NCI-H748 treated with DMSO at 0.1 percent for 48 hours (cell line): ENCODE measurements at regions not wholly inside any gene's neighbourhood (a gene's known extent, or its start where the extent isn't known, plus 50 kb on each side); places are given as distances from the start of the nearest gene placed in this dataset.
A peak's percentile ranks its signal among the peaks of the same experiment; 100 is the strongest.
"Not testable (repeated sequence)": the region's sequence is repeated elsewhere in the genome, so short reads cannot be mapped to it uniquely, and the experiment has no call there.

Experiments
- DNase-seq: peaks from one replicate; lab custom pipeline; 2025; lab: John Stamatoyannopoulos, UW

DNA sequence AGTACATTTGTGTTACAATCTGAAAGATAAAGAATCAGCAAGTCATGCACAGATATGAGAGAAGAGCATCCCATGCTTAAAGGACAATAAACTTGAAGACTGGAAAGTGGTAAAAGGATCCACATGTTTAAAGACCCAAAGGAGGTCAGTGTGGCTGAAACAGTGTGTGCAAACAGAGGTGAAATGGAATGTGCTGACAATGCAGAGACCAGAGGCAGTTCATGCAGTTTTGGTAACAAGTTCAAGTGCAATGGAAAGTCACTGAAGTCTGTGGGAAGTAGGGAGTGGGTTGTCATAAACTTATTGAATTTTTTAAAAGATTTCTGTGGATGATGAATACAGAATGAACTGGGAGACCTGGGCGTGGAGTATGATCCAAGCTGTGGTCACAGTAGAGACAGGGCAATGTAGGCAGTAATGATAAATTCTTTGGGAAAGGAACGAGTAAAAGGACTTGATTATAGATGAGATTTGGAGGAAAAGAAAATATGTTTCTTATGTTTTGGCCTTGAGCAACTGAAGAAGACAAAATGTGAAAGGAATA lies 408.0 kb downstream of the HGF start:
- DNase-seq: no peak

DNA sequence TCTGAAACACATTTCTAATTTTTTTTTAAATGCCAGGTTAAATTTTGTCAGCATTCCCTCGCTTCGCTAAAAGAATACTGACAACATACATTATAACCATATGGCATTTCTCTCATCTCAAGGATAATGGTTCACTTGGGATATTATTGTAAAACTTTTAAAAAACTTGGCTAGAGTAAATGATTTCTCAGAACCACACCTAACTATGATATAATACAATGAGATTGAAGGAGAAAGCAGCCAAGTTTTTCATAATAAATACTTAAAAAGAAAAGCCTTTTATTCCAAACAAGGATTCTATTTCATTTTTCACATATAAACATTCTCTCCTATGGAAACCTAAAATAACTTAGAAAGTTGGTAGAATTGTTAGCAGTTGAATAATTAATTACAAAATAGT lies 413.9 kb downstream of the HGF start:
- DNase-seq: no peak

DNA sequence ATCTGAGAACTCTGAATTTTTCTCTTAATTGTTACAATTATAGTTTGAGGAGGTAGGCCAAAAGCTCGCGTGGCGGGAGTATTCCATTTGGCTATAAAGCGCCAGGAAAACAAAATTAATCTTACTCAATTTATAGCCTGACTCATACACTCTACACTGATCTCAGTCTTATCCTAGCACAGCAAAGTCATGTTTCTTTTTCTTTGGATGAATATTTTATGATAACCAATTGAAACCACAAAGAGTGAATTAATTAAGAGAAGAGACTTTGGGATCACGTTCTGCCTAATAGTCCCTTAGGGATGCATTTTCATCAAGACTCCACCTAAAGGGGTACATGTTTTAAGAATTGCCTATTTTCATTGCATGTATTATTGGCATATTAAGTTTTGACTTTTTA lies 420.8 kb downstream of the HGF start:
- DNase-seq: no peak

DNA sequence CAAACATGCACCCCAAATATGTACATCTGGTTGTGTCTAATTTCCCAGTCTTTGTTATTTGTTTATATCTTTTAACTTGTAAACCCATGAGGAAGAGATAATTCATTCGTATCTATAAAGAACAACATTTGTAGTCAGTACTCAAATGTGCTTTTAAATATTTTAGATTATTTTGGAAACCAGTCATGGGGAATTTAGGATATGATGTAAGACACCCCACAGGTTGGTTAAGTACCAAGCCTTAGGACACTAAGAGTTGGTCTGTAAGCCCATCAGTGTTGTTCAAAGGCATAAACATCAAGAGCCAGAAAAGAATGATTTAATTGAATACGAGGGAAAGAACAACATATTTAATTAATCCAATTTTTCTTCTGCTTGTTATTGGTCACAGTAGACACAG lies 421.1 kb upstream of the SEMA3C start:
- DNase-seq: no peak

DNA sequence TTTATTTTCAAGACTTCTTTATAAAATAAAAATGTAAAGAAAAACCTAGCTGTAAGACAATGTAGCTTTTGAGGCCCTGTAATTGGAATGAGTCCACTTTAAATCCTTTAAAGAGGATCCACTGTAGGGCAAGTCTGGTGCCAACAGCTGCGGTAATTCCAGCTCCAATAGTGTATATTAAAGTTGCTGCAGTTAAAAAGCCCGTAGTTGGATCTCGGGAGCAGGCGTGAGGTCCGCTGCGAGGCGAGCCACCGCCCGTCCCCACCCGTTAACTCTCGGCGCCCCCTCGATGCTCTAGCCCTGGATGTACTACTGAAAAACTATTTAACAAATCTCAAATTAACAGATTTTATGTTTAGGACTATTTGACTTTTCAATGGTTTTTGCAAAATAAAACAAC lies 414.7 kb upstream of the SEMA3C start:
- no peak for DNase-seq

DNA sequence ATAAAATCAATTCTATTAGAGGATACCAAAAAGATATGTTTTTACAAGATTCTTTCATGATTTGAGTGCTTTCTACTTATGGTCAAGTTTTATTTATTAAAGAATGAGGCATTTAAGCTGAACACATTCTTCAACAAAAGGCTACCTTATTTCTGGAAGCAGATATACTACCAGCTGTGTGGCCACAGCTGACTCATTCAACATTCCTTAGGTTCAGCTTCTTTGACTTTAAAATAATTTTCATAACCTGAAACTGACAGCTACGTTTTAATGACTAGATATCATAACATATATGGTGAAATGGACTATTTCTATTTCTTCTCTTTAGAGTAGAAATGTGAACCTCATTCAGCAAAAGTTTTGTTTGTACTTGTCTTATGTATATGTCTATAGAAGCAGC lies 414.2 kb upstream of the SEMA3C start:
- no peak for DNase-seq

DNA sequence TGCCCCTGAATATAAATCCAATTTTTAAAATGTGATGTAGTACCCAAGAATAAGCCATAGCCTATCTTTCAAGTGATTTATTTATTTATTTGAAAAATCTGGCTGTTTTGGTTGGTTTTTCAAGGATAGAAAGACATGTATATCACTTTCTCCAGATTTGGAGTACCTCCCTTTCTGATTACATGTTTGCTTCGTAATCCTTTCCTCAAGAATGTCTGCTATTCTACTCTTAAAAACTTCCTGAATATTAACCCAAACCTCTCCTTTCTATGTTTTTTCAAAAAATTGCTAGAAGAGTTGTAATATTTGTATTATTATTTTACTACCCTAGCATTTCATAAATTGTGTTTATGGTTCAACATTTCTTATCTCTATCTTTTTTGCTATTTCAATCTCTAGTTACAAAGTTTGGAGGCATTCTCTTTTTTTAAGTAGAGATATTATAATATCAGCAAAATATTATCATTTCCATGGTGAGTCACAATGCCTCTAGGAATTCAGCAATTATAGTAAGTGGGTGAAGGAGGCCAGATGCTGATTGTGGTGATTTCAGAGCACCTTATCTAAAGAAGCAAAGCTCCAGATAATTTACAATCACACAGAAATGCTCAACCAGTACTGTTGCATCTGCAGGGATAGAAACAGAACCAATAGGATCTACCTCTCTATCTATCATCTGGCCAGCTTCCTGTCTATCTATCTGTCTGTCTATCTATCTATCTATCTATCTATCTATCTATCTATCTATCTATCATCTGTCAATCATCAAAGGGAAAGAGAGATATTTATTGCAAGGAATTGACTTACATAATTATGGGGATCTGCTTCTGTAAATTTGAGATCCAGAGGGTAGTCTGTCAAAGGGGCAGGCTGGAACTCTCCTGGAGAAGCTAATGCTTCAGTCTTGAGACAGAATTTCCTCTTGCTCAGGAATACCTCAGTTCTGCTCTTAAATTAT lies 412.5 kb upstream of the SEMA3C start:
- no peak for DNase-seq

DNA sequence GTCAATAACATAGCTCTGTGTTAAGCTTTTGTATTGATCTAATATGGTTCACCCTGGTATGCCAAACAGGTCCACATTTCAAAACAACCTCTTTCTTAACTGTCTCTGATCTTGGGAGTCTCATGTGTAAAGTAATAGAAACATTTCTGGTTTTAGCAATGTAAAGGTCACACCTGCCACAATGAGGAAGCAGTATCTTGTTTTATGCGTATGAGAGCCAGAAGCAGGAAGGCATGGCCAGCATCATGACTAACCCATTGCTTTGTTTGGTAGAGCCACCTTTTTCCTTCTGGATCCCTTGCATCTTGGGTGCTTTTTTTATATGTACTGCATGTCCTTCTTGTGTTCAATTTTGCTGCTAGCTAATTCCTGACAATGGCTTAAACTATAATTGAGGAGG lies 411.3 kb upstream of the SEMA3C start:
- no peak for DNase-seq

DNA sequence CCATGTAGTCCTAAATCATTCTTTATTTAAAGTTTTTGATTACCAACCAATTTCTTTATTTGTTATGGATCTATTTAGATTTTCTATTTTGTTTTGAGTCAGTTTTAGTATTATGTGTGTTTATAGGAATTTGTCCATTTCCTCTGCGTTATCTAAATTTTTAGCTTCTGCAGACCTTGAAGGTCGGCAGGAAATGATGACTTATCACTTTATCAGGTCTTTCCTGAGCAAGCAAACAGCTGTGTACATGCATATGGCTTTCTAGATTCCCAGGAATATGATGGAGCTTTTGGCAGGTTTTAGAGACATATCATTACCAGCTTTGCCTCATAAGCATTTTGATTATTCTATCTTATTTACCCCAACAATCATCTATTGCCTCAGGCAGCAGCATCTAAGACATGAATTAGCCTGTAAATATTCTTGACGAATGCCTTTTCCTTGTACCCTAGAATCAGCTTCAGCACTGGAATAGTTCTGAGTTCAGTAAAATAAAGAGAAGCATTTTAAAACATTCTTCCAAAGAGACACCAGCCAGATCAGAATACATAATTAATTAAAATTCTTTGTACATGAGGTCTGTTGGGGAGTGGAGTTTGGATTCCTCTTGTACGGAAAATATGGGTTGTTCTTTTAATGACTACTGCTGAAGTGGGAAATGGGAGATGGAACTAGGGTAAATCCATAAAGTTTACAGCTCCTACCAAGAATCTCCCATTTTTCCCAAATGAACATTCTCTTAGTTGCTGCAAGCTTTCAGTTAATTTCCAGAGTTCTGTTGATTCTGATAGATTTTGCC lies 408.8 kb upstream of the SEMA3C start:
- no peak for DNase-seq

DNA sequence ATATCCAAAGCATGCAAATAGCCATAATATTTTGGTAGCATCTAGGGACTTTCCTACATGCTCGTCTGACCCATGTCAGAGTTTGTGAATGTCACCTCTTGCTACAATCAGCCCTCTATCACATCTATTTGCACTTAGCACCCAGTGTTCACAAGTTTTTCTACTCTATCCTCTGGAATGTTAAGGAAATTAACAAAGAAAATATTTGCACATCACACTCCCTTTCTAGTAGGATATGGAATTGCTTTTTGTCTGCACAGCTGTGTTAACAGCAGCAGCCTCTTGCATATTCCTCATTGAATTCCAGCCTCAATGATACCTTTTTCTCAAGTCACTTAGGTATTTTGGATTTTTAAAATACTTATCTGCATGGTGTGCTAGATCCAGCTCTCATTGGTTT lies 403.1 kb upstream of the SEMA3C start:
- DNase-seq: no peak

DNA sequence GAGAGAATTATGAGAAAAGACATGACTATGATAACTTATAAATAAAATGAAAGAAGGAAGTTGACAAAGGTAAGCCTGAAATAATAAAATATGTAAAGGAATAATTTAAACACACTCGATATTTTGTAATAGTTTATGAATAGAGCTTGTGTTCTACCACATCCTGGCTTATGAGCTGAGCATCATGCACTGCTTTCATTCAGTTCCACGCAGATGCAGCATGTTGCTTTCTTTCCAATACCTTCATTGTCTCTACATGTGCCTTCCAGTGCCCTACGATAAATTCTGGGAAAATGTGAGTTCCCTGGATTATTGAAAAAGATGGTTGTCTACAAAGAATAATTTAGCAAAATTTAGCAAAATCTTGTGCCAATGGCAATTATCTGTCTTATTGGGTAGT lies 398.9 kb upstream of the SEMA3C start:
- no peak for DNase-seq

DNA sequence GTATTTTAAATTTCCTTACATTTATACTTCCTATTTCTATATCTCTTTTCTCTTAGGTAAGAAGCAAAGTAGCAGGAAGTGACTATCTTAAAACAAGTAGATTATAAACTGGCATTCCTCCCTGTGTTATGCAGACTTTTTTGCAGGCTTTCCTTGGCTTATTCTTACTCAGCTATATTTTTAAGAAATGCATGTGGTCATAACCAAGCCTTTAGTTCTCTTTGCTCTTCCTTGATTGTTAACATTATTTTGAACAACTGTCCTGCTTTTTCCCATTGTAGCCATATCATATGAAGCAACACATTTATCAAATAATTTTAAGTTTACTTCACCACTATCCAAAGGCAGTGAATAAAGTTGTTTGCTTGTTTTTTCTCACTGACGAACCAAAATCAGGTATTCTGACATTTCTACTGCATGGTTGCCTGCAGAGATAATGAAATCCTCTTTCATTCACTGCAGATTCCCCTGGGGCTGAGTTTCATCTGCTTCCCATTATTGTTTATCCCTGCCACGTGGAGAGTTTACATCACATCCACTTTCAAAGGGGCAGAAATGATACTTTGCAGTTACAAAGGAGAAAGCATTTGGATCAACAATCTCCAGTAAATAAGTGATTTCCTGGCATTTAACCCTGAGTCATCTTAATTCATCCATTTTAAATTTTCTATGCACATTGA lies 389.9 kb upstream of the SEMA3C start:
- DNase-seq: no peak

DNA sequence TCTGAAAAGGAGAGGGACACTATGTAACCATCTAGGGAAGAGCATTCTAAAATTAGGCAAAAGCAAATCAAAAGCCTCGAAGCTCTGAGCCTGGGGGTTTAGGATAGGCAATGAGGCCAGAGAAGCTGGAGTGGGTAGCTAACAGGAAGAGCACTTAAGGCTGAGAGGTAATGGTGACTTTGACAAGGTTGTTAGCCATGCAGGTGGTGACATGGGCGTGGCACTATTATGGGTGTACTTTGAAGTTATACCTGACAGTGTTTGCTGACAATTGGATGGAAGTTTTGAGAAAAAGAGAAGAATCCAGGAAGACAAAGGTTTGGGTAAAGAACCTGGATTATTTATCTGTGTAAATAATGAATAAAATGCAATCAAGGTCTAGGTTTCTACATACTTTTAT lies 383.0 kb upstream of the SEMA3C start:
- DNase-seq: peak; percentile 6

DNA sequence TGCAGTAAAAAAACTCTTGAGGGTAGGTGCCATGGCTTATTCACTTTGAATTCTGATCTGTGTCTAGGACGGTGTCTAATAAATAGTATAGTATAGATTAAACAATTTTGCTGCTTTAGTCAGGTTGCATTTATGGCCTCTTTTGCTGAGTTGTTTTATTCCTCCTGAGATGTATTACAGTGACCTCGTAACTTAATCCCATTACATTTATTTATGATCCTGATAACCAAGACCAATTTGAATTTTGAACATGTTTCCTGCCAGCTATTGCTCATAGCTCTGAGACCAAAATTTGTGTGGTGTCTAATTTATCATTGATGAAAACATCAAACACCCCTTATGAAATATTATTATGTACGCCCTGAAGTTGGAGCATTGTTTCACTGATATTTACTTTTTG lies 381.9 kb upstream of the SEMA3C start:
- DNase-seq: no peak

DNA sequence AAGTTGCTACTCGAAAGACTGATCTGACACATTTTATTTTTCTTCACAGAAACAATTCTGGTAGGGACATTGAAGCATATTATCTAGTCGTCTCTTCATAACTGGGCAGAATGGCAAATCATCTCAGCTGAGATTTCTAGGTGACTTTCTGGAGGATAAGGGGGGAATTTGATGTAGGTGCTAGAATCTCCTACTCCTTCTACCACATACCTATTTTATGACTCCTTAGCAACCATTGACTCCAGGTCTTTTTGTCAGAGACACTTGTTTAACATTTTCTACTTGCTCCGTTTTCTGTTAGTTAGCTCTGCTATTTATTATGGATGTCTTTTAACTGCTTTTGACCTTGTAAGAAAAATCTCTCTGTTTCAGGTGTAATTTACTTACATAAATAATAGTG lies 380.9 kb upstream of the SEMA3C start:
- DNase-seq: no peak

DNA sequence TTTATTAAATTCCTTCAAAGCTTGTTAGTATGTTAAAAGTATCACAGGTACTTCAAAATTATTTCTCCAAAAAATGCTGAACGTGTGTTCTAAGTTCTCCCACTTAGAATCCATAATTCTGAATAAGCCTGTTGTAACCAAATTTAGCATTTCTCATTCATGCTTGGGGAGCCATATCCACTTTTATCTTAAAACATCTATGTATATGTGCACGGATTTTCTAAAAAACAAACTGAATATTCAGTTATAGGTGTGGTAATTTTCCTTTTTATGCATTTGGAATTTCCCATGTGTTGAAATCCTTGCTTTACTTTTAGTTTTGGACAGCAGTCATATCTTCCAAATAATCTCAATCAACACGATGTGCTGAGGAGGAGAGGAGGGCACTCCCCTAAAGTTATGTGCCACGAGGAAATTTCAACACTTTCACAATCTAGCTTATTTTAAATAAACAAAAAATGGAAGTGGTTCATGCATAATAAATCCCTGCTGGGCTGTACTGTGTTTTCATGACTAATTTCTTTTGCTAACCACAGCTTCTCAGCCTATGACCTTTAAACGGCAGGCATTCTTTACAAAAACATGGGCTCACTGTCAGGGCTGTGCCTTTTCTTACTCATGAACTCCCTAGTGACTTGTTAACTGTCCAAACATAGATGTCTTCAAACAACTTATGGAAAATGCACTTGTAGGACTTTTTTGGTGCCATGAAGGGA lies 380.3 kb upstream of the SEMA3C start:
- DNase-seq: no peak

DNA sequence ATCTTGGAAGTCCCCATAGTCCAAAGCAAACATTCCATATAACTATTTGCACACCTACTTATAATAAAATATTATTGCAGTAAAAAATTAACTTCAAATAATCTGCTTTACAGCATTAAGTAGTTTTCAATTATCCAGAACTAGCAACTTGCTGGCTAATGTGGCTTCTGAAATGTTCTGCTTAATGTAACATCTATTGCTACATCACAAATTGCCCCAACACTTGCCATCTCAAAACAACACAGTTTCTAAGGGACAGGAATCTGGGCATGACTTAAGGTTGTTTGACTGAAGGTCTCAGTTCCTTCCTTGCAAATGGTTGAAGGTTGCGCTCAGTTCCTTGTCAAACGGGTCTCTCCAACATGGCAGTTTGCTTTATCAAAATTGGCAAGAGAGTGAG lies 378.5 kb upstream of the SEMA3C start:
- no peak for DNase-seq

DNA sequence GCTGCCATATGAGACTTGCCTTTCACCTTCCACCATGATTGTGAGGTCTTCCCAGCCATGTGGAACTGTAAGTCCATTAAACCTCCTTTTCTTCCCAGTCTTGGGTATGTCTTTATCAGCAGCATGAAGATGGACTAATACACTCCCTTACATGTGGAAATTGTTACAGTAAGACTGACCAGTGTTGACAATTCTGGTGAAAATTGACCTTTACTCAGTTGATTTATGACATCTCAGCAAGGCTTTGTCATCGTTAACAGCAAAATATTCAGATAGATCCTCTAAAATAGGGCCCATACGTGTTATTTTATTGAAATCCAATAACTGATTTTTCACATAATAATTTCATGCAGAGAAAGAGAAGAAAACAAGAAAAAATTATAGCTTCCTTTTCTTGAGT lies 377.9 kb upstream of the SEMA3C start:
- no peak for DNase-seq

DNA sequence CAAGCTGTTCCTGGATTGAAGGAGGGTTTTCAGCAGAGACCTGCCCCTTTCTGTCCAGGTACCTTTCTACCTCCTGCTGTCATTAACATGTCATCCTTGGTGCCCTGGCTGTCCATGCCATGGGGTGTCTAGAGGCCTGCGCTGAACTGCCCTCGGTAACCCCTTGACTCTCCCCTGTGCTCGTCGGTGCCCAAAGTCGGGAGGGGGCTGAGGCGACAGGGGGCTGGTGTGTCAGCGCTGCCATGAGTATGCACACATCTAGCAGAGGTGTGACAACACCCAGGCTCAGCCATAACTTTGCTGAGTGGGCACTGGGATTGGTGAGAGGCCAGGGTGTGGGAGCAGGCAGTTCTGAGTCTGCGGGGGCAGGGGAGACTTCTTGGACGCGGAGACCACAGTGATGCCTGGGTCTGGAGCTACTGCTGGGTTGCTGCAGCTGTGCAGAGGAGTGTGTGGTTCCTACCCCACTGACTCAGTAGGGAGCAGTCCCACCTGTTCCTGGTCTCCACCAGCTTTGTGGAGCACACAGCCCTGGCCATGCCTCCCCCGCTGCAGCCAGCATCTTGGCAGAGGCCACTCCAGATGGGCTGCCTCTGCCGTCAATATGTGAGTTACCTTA lies 376.2 kb upstream of the SEMA3C start:
- DNase-seq: no peak

DNA sequence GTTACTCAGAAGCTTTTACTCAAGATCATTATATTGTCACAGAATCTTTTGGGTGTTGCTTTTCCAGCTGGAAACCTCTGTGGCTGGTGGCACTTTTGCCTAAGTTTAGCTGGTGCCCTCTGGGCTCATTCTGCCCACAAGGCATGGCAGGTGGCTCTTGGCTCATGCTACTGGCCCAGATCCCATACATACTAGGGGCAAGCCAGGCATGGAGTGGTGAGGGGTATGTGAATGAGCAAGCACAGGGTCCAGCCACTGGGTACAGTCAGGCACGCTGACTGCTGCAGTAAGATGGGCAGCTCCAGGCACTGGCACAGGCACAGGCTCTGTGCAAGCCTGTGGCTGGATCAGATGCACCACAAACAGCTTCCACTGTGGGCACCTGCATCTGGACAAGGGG lies 375.0 kb upstream of the SEMA3C start:
- DNase-seq: no peak

DNA sequence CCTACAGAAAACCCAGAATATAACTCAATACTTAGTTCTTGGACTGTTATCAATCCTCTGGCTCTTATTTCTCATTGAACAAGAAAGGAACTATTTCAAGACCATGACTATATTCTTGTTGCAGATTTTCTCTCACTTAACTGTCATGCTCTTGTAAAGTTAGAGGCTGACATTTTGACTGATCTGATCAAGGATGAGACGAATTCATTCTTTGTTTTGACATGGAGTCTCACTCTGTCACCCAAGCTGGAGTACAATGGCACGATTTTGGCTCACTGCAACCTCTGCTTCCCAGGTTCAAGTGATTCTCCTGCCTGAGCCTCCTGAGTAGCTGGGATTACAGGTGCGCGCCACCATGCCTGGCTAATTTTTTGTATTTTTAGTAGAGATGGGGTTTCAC lies 367.9 kb upstream of the SEMA3C start:
- not testable (repeated sequence) for DNase-seq
